ENCODE measurements at regions not wholly inside any gene's neighbourhood (a gene's known extent, or its start where the extent isn't known, plus 50 kb on each side); places are given as distances from the start of the nearest gene placed in this dataset.

GRCh38 chr6:16955899-16956298 is 146.0 kb upstream of the STMND1 start:
- no peak overlapping the region for H3K4me3 ChIP-seq (ENCODE audit: insufficient read depth, low read depth, low read length)
- no peak for TF ChIP-seq POLR2A (IDR thresholded peaks at IDR 0.05; ENCODE audit: low read depth, low read length)
- no peak for TF ChIP-seq CEBPB (IDR thresholded peaks at IDR 0.05; ENCODE audit: low read depth, low read length)
- no peak for TF ChIP-seq CTCF (conservative IDR thresholded peaks at IDR 0.05; ENCODE audit: low read depth, low read length)
- TF ChIP-seq MAFK (IDR thresholded peaks at IDR 0.05; ENCODE audit: low read depth, low read length) = no peak
- no peak for TF ChIP-seq MAZ (IDR thresholded peaks at IDR 0.05; ENCODE audit: borderline replicate concordance, low read depth, low read length)
- no peak for TF ChIP-seq ELK1 (IDR thresholded peaks at IDR 0.05; ENCODE audit: borderline replicate concordance, low read depth, low read length)
- TF ChIP-seq RCOR1 (IDR thresholded peaks at IDR 0.05; ENCODE audit: insufficient replicate concordance, low read length) = no peak
- no peak for TF ChIP-seq RAD21 (IDR thresholded peaks at IDR 0.05; ENCODE audit: low read length)
- TF ChIP-seq MXI1 (IDR thresholded peaks at IDR 0.05; ENCODE audit: borderline replicate concordance, low read depth, low read length) = no peak
- TF ChIP-seq RFX5 (IDR thresholded peaks at IDR 0.05; ENCODE audit: low read depth, low read length) = no peak
- TF ChIP-seq, protein P1, sequence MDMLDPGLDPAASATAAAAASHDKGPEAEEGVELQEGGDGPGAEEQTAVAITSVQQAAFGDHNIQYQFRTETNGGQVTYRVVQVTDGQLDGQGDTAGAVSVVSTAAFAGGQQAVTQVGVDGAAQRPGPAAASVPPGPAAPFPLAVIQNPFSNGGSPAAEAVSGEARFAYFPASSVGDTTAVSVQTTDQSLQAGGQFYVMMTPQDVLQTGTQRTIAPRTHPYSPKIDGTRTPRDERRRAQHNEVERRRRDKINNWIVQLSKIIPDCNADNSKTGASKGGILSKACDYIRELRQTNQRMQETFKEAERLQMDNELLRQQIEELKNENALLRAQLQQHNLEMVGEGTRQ (IDR thresholded peaks at IDR 0.05; ENCODE audit: low read depth, low read length) = no peak
- no peak for TF ChIP-seq FOS (IDR thresholded peaks at IDR 0.05; ENCODE audit: low read depth, low read length)
- H3K4ac ChIP-seq (ENCODE audit: low read depth, low read length) = no peak overlapping the region
- ATAC-seq (ENCODE audit: low read depth) (no peak), DNase-seq (no peak)
- ChIA-PET CTCF (no interaction called here), POLR2A (ENCODE audit: unreplicated experiment) (no interaction called here)
- no peak overlapping the region for H3K9ac ChIP-seq (ENCODE audit: low read depth, low read length)
- H3K4me2 ChIP-seq (ENCODE audit: low read depth, low read length) = no peak overlapping the region
- no peak overlapping the region for H3K14ac ChIP-seq (replicated peaks; ENCODE audit: low read depth, low read length)
- H3K23ac ChIP-seq (ENCODE audit: low read depth, low read length) = no peak overlapping the region
- no peak overlapping the region; the same call in 1 of the 2 replicates for H4K5ac ChIP-seq (ENCODE audit: low read depth, low read length)
- no peaks in the 10 kb centered on the region for H3K4me1 ChIP-seq (ENCODE audit: control insufficient read depth, insufficient read depth, low read length)
- 0 out of 2 replicates have a peak, but pooled peaks cover 2% of the 10 kb centered on the region for H3K9me1 ChIP-seq (ENCODE audit: insufficient read depth, low read length)
- H4K91ac ChIP-seq (ENCODE audit: insufficient read depth, low read depth, low read length) = no peak overlapping the region
- H2AK5ac ChIP-seq (ENCODE audit: low read depth, low read length) = no peak overlapping the region
- H2BK15ac ChIP-seq (ENCODE audit: low read depth, low read length) = peak overlapping the region; percentile 80; the same call in 2 of the 3 replicates
- H4K20me1 ChIP-seq (ENCODE audit: insufficient read depth, low read length) = no peaks in the 10 kb centered on the region
- H3K79me1 ChIP-seq (ENCODE audit: low read depth in 1 of 2, low read length in 2 of 2) = no peaks in the 10 kb centered on the region
- 0 out of 2 replicates have a peak overlapping the region, but pooled peaks have one; percentile 34 for H3K18ac ChIP-seq (ENCODE audit: low read depth, low read length)
- in situ Hi-C loops (cut with MboI; ENCODE audit: low sequenced_read_pairs) = no loop called here
- H3K36me3 ChIP-seq (ENCODE audit: control insufficient read depth, insufficient read depth, low read length) = no peaks in the 10 kb centered on the region
- no peak overlapping the region for H3K27ac ChIP-seq (ENCODE audit: insufficient read depth, low read length)
- no peaks in the 10 kb centered on the region for H3K9me3 ChIP-seq (ENCODE audit: control insufficient read depth, insufficient read depth, low read length)
- intact Hi-C loops (cut with micrococcal nuclease) = no loop called here
- BruUV-seq (replicated peaks) = no TSS peak
- H4K8ac ChIP-seq (ENCODE audit: low read depth in 2 of 2, low read length in 2 of 2) = peak overlapping the region in 1 of 2 experiments; percentile 0; a peak in 1 of 4 replicates
- H2BK120ac ChIP-seq (ENCODE audit: low read depth, low read length) = no peak overlapping the region
- dilution Hi-C loops (cut with HindIII; ENCODE audit: low sequenced_read_pairs, unreplicated experiment) = no loop called here
- H2BK20ac ChIP-seq (ENCODE audit: low read depth, low read length) = no peak overlapping the region
- WGBS, 2 experiments (ENCODE audit: extremely low coverage in 2 of 2, insufficient read length in 1 of 2) = no CpG with 5 or more reads among the region's 5 CpGs
- no peak overlapping the region for H3K56ac ChIP-seq (ENCODE audit: extremely low read depth, insufficient read depth, low read length)
- H2BK5ac ChIP-seq (ENCODE audit: low read depth, low read length, poor library complexity, severe bottlenecking) = no peak overlapping the region
- no peak overlapping the region for H2AK9ac ChIP-seq (replicated peaks; ENCODE audit: low read depth, low read length, poor library complexity)
- H3K27me3 ChIP-seq (ENCODE audit: control insufficient read depth, insufficient read depth, low read length) = no peaks in the 10 kb centered on the region
- no peak overlapping the region for H2AFZ ChIP-seq (replicated peaks; ENCODE audit: low read length, poor library complexity)
